DND-41 (cell line): ENCODE measurements at regions not wholly inside any gene's neighbourhood (a gene's known extent, or its start where the extent isn't known, plus 50 kb on each side); places are given as distances from the start of the nearest gene placed in this dataset.
"Not testable (repeated sequence)": the region's sequence is repeated elsewhere in the genome, so short reads cannot be mapped to it uniquely, and the experiment has no call there.

Experiments
- ATAC-seq: fragments of 200-7000 bp; cut with Tn5 transposase; 3 replicates; pipeline ENCODE4 v1.9.1; 2021; ENCODE audit warnings: low read depth; ENCODE audit not compliant: insufficient read depth
- DNase-seq: peaks from one replicate; pipeline ENCODE4 v3.0.0-alpha.2; 2020
- H2AFZ ChIP-seq: 2 replicates; pipeline ENCODE4 v1.6.0; 2012; ENCODE audit warnings: low read depth, low read length
- H3K27ac ChIP-seq: 2 replicates; pipeline ENCODE4 v1.5.1; 2012; ENCODE audit warnings: low read length, inconsistent platforms
- H3K27me3 ChIP-seq: fragments of 200-600 bp; sonication (generic); 2 replicates; pipeline ENCODE4 v1.6.0; 2012; ENCODE audit warnings: low read length, mild to moderate bottlenecking, inconsistent platforms; ENCODE audit not compliant: insufficient read depth, poor library complexity
- H3K36me3 ChIP-seq: 2 replicates; pipeline ENCODE4 v1.5.1; 2012; ENCODE audit warnings: low read length, inconsistent platforms; ENCODE audit not compliant: insufficient read depth
- H3K4me1 ChIP-seq: 2 replicates; pipeline ENCODE4 v1.5.1; 2012; ENCODE audit warnings: mild to moderate bottlenecking, low read length; ENCODE audit not compliant: insufficient read depth
- H3K4me2 ChIP-seq: 2 replicates; pipeline ENCODE4 v1.6.0; 2012; ENCODE audit warnings: mild to moderate bottlenecking, moderate library complexity, low read length, inconsistent platforms; ENCODE audit not compliant: insufficient read depth
- H3K4me3 ChIP-seq, 2 experiments: fragments of 200-600 bp in 1 of 2; shearing (Covaris generic) in 1 of 2; 2 replicates each; pipeline ENCODE4 v1.5.1; 2012 to 2016; ENCODE audit warnings: inconsistent platforms in 2 of 2, low read length in 2 of 2, mild to moderate bottlenecking in 2 of 2, low read depth in 1 of 2, moderate library complexity in 1 of 2
- H3K79me2 ChIP-seq: 2 replicates; pipeline ENCODE4 v1.6.0; 2012; ENCODE audit warnings: low read length, inconsistent platforms; ENCODE audit not compliant: insufficient read depth
- H3K9ac ChIP-seq: 2 replicates; pipeline ENCODE4 v1.6.0; 2012; ENCODE audit warnings: low read depth, mild to moderate bottlenecking, inconsistent platforms, low read length, moderate library complexity
- H3K9me3 ChIP-seq: 2 replicates; pipeline ENCODE4 v1.5.1; 2012; ENCODE audit warnings: low read length, moderate library complexity, mild to moderate bottlenecking, inconsistent platforms; ENCODE audit not compliant: insufficient read depth, severe bottlenecking
- H4K20me1 ChIP-seq: 2 replicates; pipeline ENCODE4 v1.6.0; 2012; ENCODE audit warnings: low read length; ENCODE audit not compliant: insufficient read depth
- CTCF ChIP-seq: IDR thresholded peaks from 2 replicates; pipeline ENCODE4 v1.5.1; 2012; ENCODE audit warnings: borderline replicate concordance, low read length, moderate library complexity, mild to moderate bottlenecking; ENCODE audit not compliant: poor library complexity, severe bottlenecking; ENCODE audit errors: extremely low read depth
- EZH2 ChIP-seq: IDR thresholded peaks from 3 replicates; pipeline ENCODE4 v1.6.1; 2012; ENCODE audit warnings: borderline replicate concordance, low read depth, mild to moderate bottlenecking, moderate library complexity, low read length, inconsistent platforms; ENCODE audit not compliant: severe bottlenecking

DNA sequence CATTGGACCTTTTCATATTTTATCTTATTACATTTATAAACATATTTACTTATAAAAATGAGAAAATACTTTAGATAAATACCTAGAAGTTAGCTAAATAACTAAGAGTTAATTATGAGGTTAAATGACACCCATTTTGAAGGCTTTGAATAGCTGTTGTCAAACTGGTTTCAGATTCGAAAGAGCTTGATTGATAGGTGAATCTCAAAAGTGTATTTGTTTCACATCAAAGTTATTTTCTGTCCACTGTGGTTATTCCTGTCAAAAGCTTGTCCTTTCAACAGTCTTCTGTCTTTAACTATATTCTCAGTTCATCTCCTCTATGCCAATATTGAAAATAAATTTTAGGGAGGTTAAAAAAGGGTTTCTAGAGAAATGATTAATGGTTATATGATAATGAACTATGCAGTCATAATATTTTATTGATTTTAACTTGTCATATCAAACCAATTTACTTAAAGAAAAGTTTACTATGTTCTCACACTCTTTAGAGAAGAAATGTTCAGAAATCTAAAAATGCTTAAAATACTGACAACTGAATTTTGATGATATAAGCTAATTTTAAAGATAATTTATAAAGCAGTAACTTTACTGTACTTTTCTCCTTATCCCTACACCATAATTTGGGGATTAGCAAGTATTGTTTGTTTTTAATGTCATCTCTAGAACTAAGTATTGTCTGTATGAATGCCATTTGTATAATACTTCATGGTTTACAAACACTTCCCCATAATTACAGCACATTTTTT, 72.0 kb upstream of the FOXP2 start:
- H3K27ac ChIP-seq, result no peak overlapping the region
- no peak overlapping the region for H3K4me2 ChIP-seq
- no peaks in the 10 kb centered on the region for H4K20me1 ChIP-seq
- no peaks in the 10 kb centered on the region for H3K27me3 ChIP-seq
- H3K9me3 ChIP-seq, result no peaks in the 10 kb centered on the region
- TF ChIP-seq EZH2, result no peak
- TF ChIP-seq CTCF, result no peak
- H3K9ac ChIP-seq, result no peak overlapping the region
- no peak for ATAC-seq
- no peak overlapping the region for H2AFZ ChIP-seq
- no peak for DNase-seq
- no peaks in the 10 kb centered on the region for H3K79me2 ChIP-seq
- H3K36me3 ChIP-seq, result no peaks in the 10 kb centered on the region
- H3K4me3 ChIP-seq, result no peak overlapping the region
- H3K4me1 ChIP-seq, result peaks cover 24% of the 10 kb centered on the region

- H3K27me3 ChIP-seq, result no peaks in the 10 kb centered on the region
- ATAC-seq (no peak), DNase-seq (no peak)
- no peak overlapping the region for H3K9ac ChIP-seq
- H3K4me3 ChIP-seq, result no peak overlapping the region
- H3K4me2 ChIP-seq, result no peak overlapping the region
- H3K27ac ChIP-seq, result no peak overlapping the region
- 0 out of 2 replicates have a peak overlapping the region, but pooled peaks have one; percentile 10 for H2AFZ ChIP-seq
- H3K4me1 ChIP-seq, result peaks cover 23% of the 10 kb centered on the region
- no peaks in the 10 kb centered on the region for H3K36me3 ChIP-seq
- H3K79me2 ChIP-seq, result no peaks in the 10 kb centered on the region
- TF ChIP-seq CTCF, result no peak
- TF ChIP-seq EZH2, result no peak
- H4K20me1 ChIP-seq, result no peaks in the 10 kb centered on the region
- no peaks in the 10 kb centered on the region for H3K9me3 ChIP-seq
Measured at GRCh38 chr7:114341648-114342047, 73.0 kb upstream of the FOXP2 start.

GRCh38 chr7:114334989-114335388, 79.6 kb upstream of the FOXP2 start:
- Histone ChIP-seq H3K9ac (no peak overlapping the region), H4K20me1 (no peaks in the 10 kb centered on the region), H3K9me3 (no peaks in the 10 kb centered on the region), H2AFZ (no peak overlapping the region), H3K27ac (no peak overlapping the region), H3K4me1 (no peaks in the 10 kb centered on the region; the same call in 1 of the 2 replicates), H3K27me3 (no peaks in the 10 kb centered on the region), H3K4me2 (no peak overlapping the region), H3K36me3 (no peaks in the 10 kb centered on the region), H3K4me3 (no peak overlapping the region), H3K79me2 (no peaks in the 10 kb centered on the region)
- DNase-seq (no peak), ATAC-seq (no peak)
- TF ChIP-seq EZH2 (no peak), CTCF (peak; percentile 15)

DNA sequence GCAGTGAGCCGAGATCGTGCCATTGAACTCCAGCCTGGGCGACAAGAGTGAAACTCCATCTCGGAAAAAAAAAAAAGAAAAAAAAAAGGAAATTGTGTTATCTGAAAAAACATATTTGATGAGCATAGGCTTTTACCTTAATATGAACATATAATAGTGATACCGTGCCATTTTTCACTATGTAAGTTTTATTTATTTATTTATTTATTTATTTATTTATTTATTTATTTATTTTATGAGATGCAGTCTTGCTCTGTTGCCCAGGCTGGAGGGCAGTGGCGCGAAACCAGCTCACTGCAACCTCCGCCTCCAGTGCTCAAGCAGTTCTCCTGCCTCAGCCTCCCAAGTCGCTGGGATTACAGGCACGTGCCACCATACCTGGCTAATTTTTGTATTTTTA, 85.2 kb upstream of the FOXP2 start:
- H3K4me3 ChIP-seq, result not testable (repeated sequence)

More for the DNA sequence above, 85.2 kb upstream of the FOXP2 start:
- H3K9me3 ChIP-seq, H3K4me2 ChIP-seq, H3K27ac ChIP-seq, H3K27me3 ChIP-seq, ATAC-seq, H4K20me1 ChIP-seq, H3K79me2 ChIP-seq, H3K36me3 ChIP-seq, H2AFZ ChIP-seq, DNase-seq, H3K4me1 ChIP-seq, H3K9ac ChIP-seq: not testable (repeated sequence)
